ENCODE measurements at regions not wholly inside any gene's neighbourhood (a gene's known extent, or its start where the extent isn't known, plus 50 kb on each side); places are given as distances from the start of the nearest gene placed in this dataset.

DNA sequence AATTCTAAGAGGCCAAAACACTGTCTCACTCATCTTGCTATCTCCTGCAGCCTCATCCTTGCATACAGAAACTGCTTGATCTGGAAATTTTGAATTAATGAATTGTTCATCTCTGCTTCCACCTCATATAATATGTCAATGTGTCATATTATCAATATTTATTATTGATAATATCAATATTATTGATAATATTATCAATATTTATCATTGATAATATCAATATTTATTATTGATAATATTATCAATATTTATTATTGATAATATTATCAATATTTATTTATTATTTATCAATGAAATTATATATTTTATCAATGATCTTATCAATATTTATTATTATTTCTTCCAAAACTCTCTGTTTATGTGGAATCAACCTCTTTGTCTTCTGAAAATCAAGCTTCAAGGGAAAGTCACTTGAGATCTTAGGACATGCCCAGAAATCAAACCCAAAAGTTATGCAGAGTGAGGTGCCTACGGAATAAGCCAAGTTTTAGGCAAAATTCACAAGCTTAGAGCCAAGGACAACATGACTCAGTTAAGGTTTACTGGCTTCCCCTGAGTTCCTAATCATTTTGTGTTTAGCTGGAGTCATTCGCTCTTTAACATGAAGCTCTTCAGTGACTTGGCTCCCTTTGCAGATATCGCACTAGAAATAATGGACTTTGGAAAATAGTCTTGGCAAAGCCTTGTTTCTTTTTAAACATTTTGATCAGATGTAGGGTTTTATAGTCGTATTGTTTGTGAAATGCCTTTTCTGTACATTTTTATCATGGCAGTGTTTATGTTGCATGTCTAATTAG, 297.1 kb upstream of the RARB start:
- peak; percentile 18 for DNase-seq (ENCODE audit: extremely low spot score)
- Histone ChIP-seq H3K36me3 (ENCODE audit: insufficient read depth) (no peaks in the 10 kb centered on the region), H3K4me3 (ENCODE audit: low read depth, low read length) (no peak overlapping the region), H3K27ac (ENCODE audit: low read depth) (no peak overlapping the region), H3K4me1 (ENCODE audit: insufficient read depth) (no peaks in the 10 kb centered on the region)
- 57% methylated on average over 4 of the region's 4 CpGs for WGBS

DNA sequence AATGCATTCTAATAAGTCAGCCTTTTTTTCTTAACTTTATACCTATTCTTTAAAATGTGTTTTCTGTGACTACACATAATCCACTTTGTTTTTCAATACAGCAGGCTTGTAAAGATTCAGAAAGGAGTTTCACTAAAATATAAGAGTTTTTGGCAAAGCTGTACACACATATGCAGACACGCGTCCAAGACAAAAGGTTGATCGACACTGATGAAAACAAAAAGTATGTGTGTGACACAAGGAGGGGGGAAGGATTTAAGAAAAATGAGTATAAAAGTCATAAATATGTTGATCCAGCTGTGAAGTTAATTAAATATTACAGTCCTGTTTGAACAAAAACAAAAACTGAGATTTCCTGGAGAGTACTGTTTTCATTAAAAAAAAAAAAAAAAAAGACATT, 294.5 kb upstream of the RARB start:
- 83% methylated on average over 3 of the region's 3 CpGs for WGBS
- Histone ChIP-seq H3K27ac (ENCODE audit: low read depth) (no peak overlapping the region), H3K4me3 (ENCODE audit: low read depth, low read length) (no peak overlapping the region), H3K4me1 (ENCODE audit: insufficient read depth) (no peaks in the 10 kb centered on the region), H3K36me3 (ENCODE audit: insufficient read depth) (no peaks in the 10 kb centered on the region)
- no peak for DNase-seq (ENCODE audit: extremely low spot score)

DNA sequence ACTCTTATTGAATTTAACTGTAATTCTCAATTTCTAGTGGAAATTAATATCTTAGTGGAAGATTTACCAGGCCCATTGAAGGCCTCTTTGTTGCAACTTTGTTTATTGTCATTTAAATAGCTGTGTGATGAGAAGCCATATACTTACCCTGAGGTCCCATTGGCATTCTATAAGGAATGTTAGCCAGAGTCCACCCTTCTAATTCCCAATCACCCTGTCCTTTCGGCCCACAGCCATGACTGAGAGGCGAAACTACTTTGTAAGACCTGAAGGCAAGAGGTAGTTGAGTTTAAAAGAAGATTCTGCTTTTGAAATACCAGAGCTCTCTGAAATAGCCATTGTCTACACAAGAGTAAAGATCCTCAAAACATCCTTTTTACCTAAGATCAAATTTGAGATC, 290.5 kb upstream of the RARB start:
- 97% methylated on average over 2 of the region's 2 CpGs for WGBS
- H3K36me3 ChIP-seq (ENCODE audit: insufficient read depth) = no peaks in the 10 kb centered on the region
- H3K4me3 ChIP-seq (ENCODE audit: low read depth, low read length) = no peak overlapping the region
- H3K27ac ChIP-seq (ENCODE audit: low read depth) = no peak overlapping the region
- DNase-seq (ENCODE audit: extremely low spot score) = no peak
- no peaks in the 10 kb centered on the region for H3K4me1 ChIP-seq (ENCODE audit: insufficient read depth)

DNA sequence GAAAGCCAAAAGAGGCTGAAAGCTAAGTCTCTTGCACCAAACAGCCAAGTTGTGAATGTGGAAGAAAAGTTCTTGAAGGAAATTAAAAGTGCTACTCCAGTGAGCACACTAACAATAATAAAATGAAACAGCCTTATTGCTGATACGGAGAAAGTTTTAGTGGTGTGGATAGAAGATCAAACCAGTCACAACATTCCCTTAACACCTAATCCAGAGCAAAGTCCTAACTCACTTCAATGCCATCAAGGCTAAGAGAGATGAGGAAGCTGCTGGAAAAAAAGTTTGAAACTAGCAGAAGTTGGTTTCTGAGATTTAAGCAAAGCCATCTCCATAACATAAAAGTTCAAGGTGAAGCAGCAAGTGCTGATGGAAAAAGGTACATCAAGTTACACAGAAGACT, 288.8 kb upstream of the RARB start:
- 98% methylated on average over 1 of the region's 1 CpG for WGBS
- no peak overlapping the region for H3K27ac ChIP-seq (ENCODE audit: low read depth)
- H3K36me3 ChIP-seq (ENCODE audit: insufficient read depth) = no peaks in the 10 kb centered on the region
- no peak for DNase-seq (ENCODE audit: extremely low spot score)
- no peak overlapping the region for H3K4me3 ChIP-seq (ENCODE audit: low read depth, low read length)
- no peaks in the 10 kb centered on the region for H3K4me1 ChIP-seq (ENCODE audit: insufficient read depth)

DNA sequence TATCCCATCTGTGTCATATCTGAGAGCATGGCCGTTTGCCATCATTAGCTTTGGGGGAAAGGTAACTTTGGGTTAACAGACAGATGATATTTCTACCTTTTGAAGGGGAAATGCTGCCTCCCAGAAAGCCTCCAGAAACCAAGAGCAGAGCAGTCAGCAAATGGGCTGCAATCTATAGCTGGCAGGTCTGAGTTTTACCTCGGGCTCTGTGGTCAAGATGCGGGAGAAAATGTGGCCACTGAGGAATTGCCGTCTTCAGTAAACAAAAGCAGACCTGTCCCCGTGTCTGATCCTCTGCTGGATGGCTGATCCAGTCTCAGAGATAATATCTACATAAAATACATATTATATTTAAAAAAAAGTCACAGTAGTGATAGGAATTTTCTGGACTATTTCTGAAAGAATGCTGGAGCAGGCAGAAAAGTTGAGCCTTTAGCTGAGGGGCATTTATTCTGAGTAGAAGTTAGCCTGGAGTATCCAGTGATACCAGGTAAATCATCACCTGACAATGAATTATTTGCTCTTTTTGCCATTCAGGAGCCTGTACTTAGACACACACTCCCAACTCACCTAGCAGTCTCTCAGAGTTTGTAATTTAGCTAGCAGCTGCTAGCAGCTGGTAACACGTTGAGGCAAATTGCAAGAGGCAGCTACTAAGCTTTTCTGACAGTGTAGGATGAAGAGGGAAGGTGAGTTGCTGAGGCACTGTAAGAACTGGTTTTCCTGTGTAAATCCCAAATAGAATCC, 285.3 kb upstream of the RARB start:
- Histone ChIP-seq H3K4me3 (ENCODE audit: low read depth, low read length) (no peak overlapping the region), H3K4me1 (ENCODE audit: insufficient read depth) (no peaks in the 10 kb centered on the region), H3K27ac (ENCODE audit: low read depth) (no peak overlapping the region), H3K36me3 (ENCODE audit: insufficient read depth) (no peaks in the 10 kb centered on the region)
- 65% methylated on average over 6 of the region's 6 CpGs for WGBS
- DNase-seq (ENCODE audit: extremely low spot score) = no peak

DNA sequence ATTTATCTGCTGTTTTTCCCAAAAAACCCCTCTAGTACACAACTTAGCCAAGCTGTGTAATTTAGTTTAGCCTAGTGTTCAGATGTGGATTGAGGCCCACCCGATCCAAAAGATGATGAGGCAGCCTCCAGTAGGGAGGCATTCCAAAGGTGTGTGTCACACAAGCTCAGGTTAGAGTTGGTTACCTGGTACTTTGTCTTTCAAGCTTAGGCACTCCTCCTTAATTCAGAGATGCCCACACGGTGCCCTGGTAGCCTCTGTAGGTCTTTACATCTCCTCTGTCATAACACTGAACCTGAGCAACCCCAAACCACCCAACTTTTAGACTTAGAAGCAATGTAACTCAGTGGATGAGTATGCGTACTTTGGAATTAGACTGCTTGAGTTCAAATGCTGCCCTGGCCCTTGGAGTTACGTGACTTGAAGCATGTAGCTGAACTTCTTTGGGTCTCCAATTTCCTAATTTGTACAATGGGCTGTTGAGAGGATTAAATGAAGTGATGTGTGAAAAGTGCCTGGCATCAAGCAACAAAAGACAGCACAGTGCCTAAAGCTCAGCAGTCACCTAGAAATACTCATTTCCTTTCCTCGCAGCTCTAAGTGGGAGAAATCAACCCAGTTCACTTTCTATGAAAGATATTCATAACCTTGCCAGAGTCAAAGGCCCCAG, 284.6 kb upstream of the RARB start:
- Histone ChIP-seq H3K4me3 (ENCODE audit: low read depth, low read length) (no peak overlapping the region), H3K36me3 (ENCODE audit: insufficient read depth) (no peaks in the 10 kb centered on the region), H3K27ac (ENCODE audit: low read depth) (no peak overlapping the region), H3K4me1 (ENCODE audit: insufficient read depth) (no peaks in the 10 kb centered on the region)
- no peak for DNase-seq (ENCODE audit: extremely low spot score)
- 83% methylated on average over 5 of the region's 5 CpGs for WGBS

DNA sequence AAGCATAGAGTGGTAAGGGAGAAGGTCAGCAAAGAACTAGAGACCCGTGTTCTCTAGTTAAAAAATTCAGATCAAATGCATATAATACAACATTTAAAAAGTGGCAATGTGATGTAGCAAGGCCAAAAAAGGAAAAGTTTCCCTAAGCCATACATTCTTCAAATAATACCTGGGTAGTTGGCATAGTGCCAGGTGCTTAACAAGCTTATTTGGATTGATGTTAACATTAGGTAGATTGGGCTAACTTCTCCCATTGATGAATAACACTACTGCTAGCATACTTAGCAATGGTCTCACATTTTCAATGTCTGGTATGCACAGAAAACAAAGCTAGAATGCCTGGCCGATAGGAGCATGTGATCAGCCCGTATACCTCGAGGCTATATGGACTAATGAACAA, 283.6 kb upstream of the RARB start:
- no peak for DNase-seq (ENCODE audit: extremely low spot score)
- Histone ChIP-seq H3K36me3 (ENCODE audit: insufficient read depth) (no peaks in the 10 kb centered on the region), H3K27ac (ENCODE audit: low read depth) (no peak overlapping the region), H3K4me1 (ENCODE audit: insufficient read depth) (no peaks in the 10 kb centered on the region), H3K4me3 (ENCODE audit: low read depth, low read length) (no peak overlapping the region)
- 92% methylated on average over 4 of the region's 4 CpGs for WGBS

DNA sequence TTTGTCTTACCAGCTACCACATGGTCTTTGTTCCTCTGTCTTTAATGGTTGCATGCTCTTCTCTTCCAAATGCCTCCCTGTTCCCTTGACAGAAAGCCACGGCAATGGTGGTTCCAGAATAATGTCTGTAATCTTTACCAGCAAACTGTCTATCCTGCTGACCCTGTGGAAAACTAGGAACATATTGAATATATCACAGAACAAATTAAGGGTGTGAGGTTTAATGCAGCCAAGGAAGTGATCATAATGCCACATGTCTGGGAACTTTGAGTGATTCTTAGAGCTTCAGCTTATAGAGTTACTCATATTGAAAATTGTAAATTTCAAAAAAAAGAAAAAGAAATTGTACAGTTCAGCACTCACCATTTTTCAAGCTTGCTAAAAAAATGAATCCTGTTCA, 282.9 kb upstream of the RARB start:
- Histone ChIP-seq H3K4me1 (ENCODE audit: insufficient read depth) (no peaks in the 10 kb centered on the region), H3K36me3 (ENCODE audit: insufficient read depth) (no peaks in the 10 kb centered on the region), H3K4me3 (ENCODE audit: low read depth, low read length) (no peak overlapping the region), H3K27ac (ENCODE audit: low read depth) (no peak overlapping the region)
- no peak for DNase-seq (ENCODE audit: extremely low spot score)
- WGBS = 59% methylated on average over 1 of the region's 1 CpG

DNA sequence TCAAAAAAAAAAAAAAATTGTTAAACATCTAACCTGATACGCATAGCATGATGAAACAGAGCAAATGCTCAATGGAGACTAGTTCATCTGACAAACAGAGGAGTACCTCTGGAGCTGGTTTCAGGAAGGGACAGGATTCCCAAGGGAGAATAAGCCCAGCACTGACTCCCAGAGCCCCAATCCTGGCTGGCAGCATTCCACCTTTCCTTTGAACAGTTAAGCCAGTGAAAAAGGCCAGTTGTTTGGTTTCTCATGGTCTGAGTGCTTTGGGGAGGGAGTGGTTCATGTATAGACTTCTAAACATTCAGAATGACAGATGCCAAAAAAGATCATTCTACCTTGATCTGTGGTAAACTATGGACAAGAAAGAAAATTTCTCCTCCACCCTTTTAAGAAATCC, 277.9 kb upstream of the RARB start:
- no peak overlapping the region for H3K27ac ChIP-seq (ENCODE audit: low read depth)
- H3K4me1 ChIP-seq (ENCODE audit: insufficient read depth) = no peaks in the 10 kb centered on the region
- WGBS = 93% methylated on average over 1 of the region's 1 CpG
- no peak for DNase-seq (ENCODE audit: extremely low spot score)
- H3K4me3 ChIP-seq (ENCODE audit: low read depth, low read length) = no peak overlapping the region
- H3K36me3 ChIP-seq (ENCODE audit: insufficient read depth) = no peaks in the 10 kb centered on the region

DNA sequence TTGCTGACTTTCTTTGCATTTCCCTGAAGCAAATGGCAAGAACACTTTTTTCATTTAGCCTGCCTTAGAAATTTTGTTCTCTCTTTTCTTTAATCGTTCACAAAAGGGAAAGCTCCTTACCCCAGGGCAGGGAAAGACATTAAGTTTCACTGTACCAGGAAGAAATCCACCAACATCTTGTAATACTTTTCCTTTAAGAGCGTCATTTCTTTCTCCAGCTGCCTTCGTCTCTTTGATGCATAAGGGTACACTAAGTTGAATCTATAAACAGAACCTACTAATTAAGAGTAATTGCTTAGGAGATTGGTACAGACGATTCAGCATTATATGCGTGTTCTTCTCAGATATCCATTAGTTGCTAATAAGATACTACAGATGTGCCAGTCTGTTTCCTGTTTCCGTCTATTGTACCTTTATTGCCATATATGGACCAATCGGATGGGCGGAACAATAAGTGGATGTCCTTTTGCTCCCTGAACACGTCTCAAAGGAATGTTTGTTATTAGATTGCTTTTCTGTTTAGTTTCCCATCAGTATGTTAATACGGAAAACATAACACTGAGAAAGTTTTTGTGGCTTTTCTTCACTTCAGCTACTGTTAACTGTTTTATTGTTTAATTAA, 276.7 kb upstream of the RARB start:
- H3K4me3 ChIP-seq (ENCODE audit: low read depth, low read length) = no peak overlapping the region
- 42% methylated on average over 10 of the region's 10 CpGs for WGBS
- no peak overlapping the region for H3K27ac ChIP-seq (ENCODE audit: low read depth)
- no peaks in the 10 kb centered on the region for H3K4me1 ChIP-seq (ENCODE audit: insufficient read depth)
- DNase-seq (ENCODE audit: extremely low spot score) = peak; percentile 23
- H3K36me3 ChIP-seq (ENCODE audit: insufficient read depth) = no peaks in the 10 kb centered on the region

DNA sequence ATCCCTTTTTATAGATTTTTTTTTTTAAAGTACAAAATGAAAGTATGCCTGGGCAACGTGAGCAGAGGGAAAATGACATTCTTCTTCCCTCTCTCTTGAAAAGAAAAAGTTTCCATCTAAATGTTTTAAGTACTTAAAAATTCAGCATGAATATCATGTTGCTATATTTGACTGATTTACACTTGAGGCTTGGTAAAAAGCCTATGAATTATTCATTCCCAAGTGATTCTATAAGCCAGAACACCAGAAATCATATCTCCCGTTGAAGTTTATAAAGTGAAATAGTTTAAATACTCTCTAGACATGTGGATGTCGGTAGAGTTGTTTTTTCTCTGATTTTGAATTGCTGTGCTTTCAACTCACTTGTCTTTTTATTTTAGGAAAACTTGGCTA, 276.2 kb upstream of the RARB start:
- 16% methylated on average over 3 of the region's 3 CpGs for WGBS
- no peak overlapping the region for H3K4me3 ChIP-seq (ENCODE audit: low read depth, low read length)
- no peaks in the 10 kb centered on the region for H3K36me3 ChIP-seq (ENCODE audit: insufficient read depth)
- no peak overlapping the region for H3K27ac ChIP-seq (ENCODE audit: low read depth)
- no peak for DNase-seq (ENCODE audit: extremely low spot score)
- H3K4me1 ChIP-seq (ENCODE audit: insufficient read depth) = no peaks in the 10 kb centered on the region

DNA sequence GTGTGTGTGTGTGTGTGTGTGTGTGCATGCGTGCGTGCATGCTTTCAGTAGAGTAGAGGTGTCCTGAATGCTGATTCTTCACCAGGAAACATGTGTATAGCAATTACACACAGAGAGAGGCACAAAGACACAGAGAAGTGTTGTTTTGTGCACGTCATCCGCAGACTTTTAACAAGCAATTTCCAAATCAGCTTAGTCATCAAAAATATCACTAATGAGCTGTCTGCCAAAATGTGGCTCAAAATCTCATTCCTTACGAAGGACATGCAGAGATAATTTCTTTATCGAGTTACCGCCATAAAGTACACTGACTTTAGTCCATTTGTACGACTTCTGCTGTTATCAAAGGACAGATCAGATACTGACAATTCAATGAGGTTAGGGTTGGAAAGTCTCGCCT, 274.9 kb upstream of the RARB start:
- Histone ChIP-seq H3K36me3 (ENCODE audit: insufficient read depth) (no peaks in the 10 kb centered on the region), H3K4me1 (ENCODE audit: insufficient read depth) (no peaks in the 10 kb centered on the region), H3K27ac (ENCODE audit: low read depth) (no peak overlapping the region), H3K4me3 (ENCODE audit: low read depth, low read length) (no peak overlapping the region)
- DNase-seq (ENCODE audit: extremely low spot score) = no peak
- 80% methylated on average over 9 of the region's 9 CpGs for WGBS

DNA sequence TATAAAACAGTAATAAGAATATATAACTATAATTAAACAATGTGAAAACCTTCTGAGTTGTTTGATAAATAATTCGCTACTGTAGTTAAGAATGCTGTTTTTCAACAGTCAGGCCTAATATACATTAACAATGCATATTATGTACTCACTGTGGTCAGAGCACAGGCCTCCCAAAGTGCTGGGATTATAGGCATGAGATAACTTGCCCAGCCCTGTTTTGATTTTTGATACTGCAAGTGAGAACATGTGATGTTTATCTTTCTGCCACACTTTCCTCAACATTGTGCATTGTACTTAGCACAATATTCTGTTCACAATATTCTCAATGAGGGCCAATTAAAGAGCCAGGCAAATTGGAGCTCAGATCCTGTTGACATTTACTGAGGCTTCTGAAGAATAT, 274.5 kb upstream of the RARB start:
- Histone ChIP-seq H3K27ac (ENCODE audit: low read depth) (no peak overlapping the region), H3K36me3 (ENCODE audit: insufficient read depth) (no peaks in the 10 kb centered on the region), H3K4me3 (ENCODE audit: low read depth, low read length) (no peak overlapping the region), H3K4me1 (ENCODE audit: insufficient read depth) (no peaks in the 10 kb centered on the region)
- no peak for DNase-seq (ENCODE audit: extremely low spot score)
- WGBS = 90% methylated on average over 1 of the region's 1 CpG
